Ascending aorta (tissue), 2 donors: ENCODE measurements at regions not wholly inside any gene's neighbourhood (a gene's known extent, or its start where the extent isn't known, plus 50 kb on each side); places are given as distances from the start of the nearest gene placed in this dataset.

Experiments
- DNase-seq, 2 donors: peaks; one replicate each; pipeline ENCODE4 v3.0.0-alpha.2; 2019; ENCODE audit warnings: low spot score in 2 of 2
- H3K27ac ChIP-seq, 2 donors: fragments of 200-600 bp; sonication (generic); one replicate each; pipeline ENCODE4 v1.5.1; 2016 to 2017; ENCODE audit warnings: mild to moderate bottlenecking in 1 of 2
- H3K27me3 ChIP-seq: fragments of 200-600 bp; sonication (generic); one replicate; pipeline ENCODE4 v1.5.1; 2017
- H3K36me3 ChIP-seq, 2 donors: fragments of 200-600 bp; sonication (generic); one replicate each; pipeline ENCODE4 v1.5.1; 2016
- H3K4me1 ChIP-seq, 2 donors: fragments of 200-600 bp; sonication (generic); one replicate each; pipeline ENCODE4 v1.5.1; 2016 to 2017; ENCODE audit warnings: mild to moderate bottlenecking in 1 of 2
- H3K4me3 ChIP-seq, 2 donors: fragments of 200-600 bp; sonication (generic); one replicate each; pipeline ENCODE4 v1.5.1; 2016 to 2017; ENCODE audit warnings: mild to moderate bottlenecking in 1 of 2
- H3K9me3 ChIP-seq, 2 donors: fragments of 200-600 bp; sonication (generic); one replicate each; pipeline ENCODE4 v1.5.1; 2016
- CTCF ChIP-seq, 3 experiments: fragments of 200-600 bp in 2 of 3; fragments of 450-650 bp in 1 of 3; sonication (generic) in 2 of 3; IDR thresholded peaks; one replicate each; pipeline ENCODE4 v1.5.1; 2016 to 2019; ENCODE audit warnings: antibody characterized with exemption in 3 of 3, mild to moderate bottlenecking in 1 of 3, moderate library complexity in 1 of 3
- intact Hi-C: fragments of 100-400 bp; cut with DNase I; formaldehyde crosslinking; loops from one replicate; pipeline ENCODE4 v1.15.1; 2023

GRCh38 chr2:12315224-12315623 is 401.5 kb upstream of the TRIB2 start:
- Histone ChIP-seq H3K9me3 (no peaks in the 10 kb centered on the region), H3K4me3 (no peak overlapping the region), H3K27ac (no peak overlapping the region), H3K36me3 (no peaks in the 10 kb centered on the region), H3K27me3 (no peaks in the 10 kb centered on the region), H3K4me1 (peaks cover 5 to 7% of the 10 kb centered on the region in 2 donors)
- no peak for DNase-seq
- no peak for TF ChIP-seq CTCF (IDR thresholded peaks at IDR 0.05)
- intact Hi-C loops = loop anchor here (5.0 kb wide), 1 partner anchor 77 kb away; no protein-coding TSS in a partner anchor

GRCh38 chr2:12316476-12316875 is 400.3 kb upstream of the TRIB2 start:
- H3K36me3 ChIP-seq = no peaks in the 10 kb centered on the region

GRCh38 chr2:12317286-12317685 is 399.4 kb upstream of the TRIB2 start:
- Histone ChIP-seq H3K4me1 (peaks cover 5 to 11% of the 10 kb centered on the region in 2 donors), H3K4me3 (no peak overlapping the region), H3K36me3 (no peaks in the 10 kb centered on the region), H3K27ac (peak overlapping the region; percentile 69 to 75), H3K9me3 (no peaks in the 10 kb centered on the region), H3K27me3 (no peaks in the 10 kb centered on the region)
- no peak for TF ChIP-seq CTCF (IDR thresholded peaks at IDR 0.05)
- intact Hi-C loops = loop anchor here (5.0 kb wide), 1 partner anchor 75 kb away; no protein-coding TSS in a partner anchor
- DNase-seq = no peak

More at GRCh38 chr2:12316476-12316875, 400.3 kb upstream of the TRIB2 start:
- Histone ChIP-seq H3K9me3 (no peaks in the 10 kb centered on the region), H3K27ac (no peak overlapping the region), H3K4me3 (no peak overlapping the region), H3K27me3 (no peaks in the 10 kb centered on the region), H3K4me1 (peaks cover 5 to 11% of the 10 kb centered on the region in 2 donors)
- no peak for TF ChIP-seq CTCF (IDR thresholded peaks at IDR 0.05)
- intact Hi-C loops = loop anchor here (5.0 kb wide), 1 partner anchor 76 kb away; no protein-coding TSS in a partner anchor
- no peak for DNase-seq

- Histone ChIP-seq H3K36me3 (no peaks in the 10 kb centered on the region), H3K27me3 (no peaks in the 10 kb centered on the region), H3K4me1 (peaks cover 5 to 11% of the 10 kb centered on the region in 2 donors), H3K9me3 (no peaks in the 10 kb centered on the region), H3K27ac (peak overlapping the region; percentile 69 to 75), H3K4me3 (no peak overlapping the region)
- peak in 1 of 2 donors; percentile 69 for DNase-seq
- intact Hi-C loops = loop anchor here (5.0 kb wide), 1 partner anchor 74 kb away; no protein-coding TSS in a partner anchor
- TF ChIP-seq CTCF (IDR thresholded peaks at IDR 0.05) = no peak
These were observed 398.8 kb upstream of the TRIB2 start for GRCh38 chr2:12317814-12318426.

GRCh38 chr2:12318427-12319057 is 398.2 kb upstream of the TRIB2 start:
- Histone ChIP-seq H3K36me3 (no peaks in the 10 kb centered on the region), H3K9me3 (no peaks in the 10 kb centered on the region), H3K27me3 (no peaks in the 10 kb centered on the region), H3K27ac (peak overlapping the region; percentile 69 to 75), H3K4me1 (peaks cover 5 to 11% of the 10 kb centered on the region in 2 donors), H3K4me3 (no peak overlapping the region)
- intact Hi-C loops = loop anchor here (5.0 kb wide), 1 partner anchor 74 kb away; no protein-coding TSS in a partner anchor
- no peak for DNase-seq
- no peak for TF ChIP-seq CTCF (IDR thresholded peaks at IDR 0.05)
